ENCODE measurements at regions not wholly inside any gene's neighbourhood (a gene's known extent, or its start where the extent isn't known, plus 50 kb on each side); places are given as distances from the start of the nearest gene placed in this dataset.

DNA sequence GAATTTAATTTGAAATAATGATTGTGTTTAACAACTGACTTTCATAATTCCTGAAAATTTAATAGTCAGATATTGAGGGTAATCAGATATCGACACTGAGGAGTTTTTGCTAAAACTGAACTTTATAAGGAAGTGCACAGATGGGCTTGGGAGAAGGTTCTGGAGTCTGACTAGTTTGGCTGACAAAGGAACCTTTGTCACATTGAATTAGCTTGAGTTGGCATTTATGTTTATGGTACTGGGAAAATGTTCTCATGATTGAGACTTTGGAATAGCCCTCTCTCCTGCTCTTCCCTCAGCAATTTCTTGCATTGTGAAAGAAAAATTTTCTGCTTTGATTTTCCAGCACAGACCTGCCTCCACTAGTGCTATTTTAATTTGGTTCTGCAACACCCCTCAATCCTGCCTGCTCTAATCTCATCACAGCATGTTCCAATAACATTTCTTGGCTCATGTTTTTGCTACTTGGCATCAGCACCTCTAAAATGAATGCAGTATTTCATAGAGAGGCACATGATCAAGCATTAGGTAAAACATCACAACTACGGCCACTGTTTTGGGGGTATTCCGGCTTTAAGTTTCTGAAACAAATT is 133.9 kb upstream of the FSHR start:
- peaks cover 0 to 22% (median 3%) of the 10 kb centered on the region in 5 donors for H3K9me3 Mint-ChIP-seq
- no peak for DNase-seq
- Histone ChIP-seq H3K9me3 (ENCODE audit: low read length) (no peaks in the 10 kb centered on the region), H3K27ac (ENCODE audit: low read depth, low read length) (no peak overlapping the region), H3K4me1 (ENCODE audit: insufficient read depth, low read length) (no peaks in the 10 kb centered on the region), H3K27me3 (ENCODE audit: insufficient read depth, low read length, poor library complexity, severe bottlenecking) (no peaks in the 10 kb centered on the region), H3K36me3 (ENCODE audit: insufficient read depth, low read length) (no peaks in the 10 kb centered on the region), H3K4me3 (ENCODE audit: low read length) (no peak overlapping the region)
- ChIA-PET POLR2A (no interaction called here), CTCF (no interaction called here)
- peaks cover 0 to 1% of the 10 kb centered on the region in 2 donors for H3K27me3 Mint-ChIP-seq
- H3K4me1 Mint-ChIP-seq: no peaks in the 10 kb centered on the region
- no peak overlapping the region for H3K27ac Mint-ChIP-seq
- H3K36me3 Mint-ChIP-seq: no peaks in the 10 kb centered on the region
- H3K4me3 Mint-ChIP-seq: no peak overlapping the region

DNA sequence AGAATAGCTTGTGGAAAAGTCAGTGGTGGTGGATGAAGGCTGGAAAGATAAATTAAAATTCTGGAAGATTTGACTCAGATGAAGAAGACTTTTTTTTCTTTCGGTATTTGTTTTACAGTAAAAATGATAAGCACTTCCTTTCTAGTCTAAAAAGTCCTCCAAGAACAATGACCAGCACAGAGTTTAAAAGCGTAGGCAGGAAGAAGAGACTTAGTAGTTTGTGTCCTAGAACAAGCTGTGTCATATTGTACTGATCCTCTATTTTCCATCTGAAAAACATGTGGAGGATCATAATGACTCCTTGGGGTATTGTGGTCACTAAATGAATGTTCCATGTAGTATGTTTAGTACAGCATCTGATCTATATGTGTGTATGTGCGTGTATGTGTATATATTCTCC is 132.4 kb upstream of the FSHR start:
- Mint-ChIP-seq H3K9me3 (peaks cover 0 to 15% (median 5%) of the 10 kb centered on the region in 5 donors), H3K27ac (no peak overlapping the region), H3K4me3 (no peak overlapping the region), H3K27me3 (no peaks in the 10 kb centered on the region), H3K36me3 (no peaks in the 10 kb centered on the region), H3K4me1 (no peaks in the 10 kb centered on the region)
- Histone ChIP-seq H3K27ac (ENCODE audit: low read depth, low read length) (no peak overlapping the region), H3K4me3 (ENCODE audit: low read length) (no peak overlapping the region), H3K36me3 (ENCODE audit: insufficient read depth, low read length) (no peaks in the 10 kb centered on the region), H3K9me3 (ENCODE audit: low read length) (no peaks in the 10 kb centered on the region), H3K4me1 (ENCODE audit: insufficient read depth, low read length) (no peaks in the 10 kb centered on the region), H3K27me3 (ENCODE audit: insufficient read depth, low read length, poor library complexity, severe bottlenecking) (no peaks in the 10 kb centered on the region)
- POLR2A ChIA-PET: no interaction called here
- DNase-seq: no peak
- CTCF ChIA-PET: no interaction called here

DNA sequence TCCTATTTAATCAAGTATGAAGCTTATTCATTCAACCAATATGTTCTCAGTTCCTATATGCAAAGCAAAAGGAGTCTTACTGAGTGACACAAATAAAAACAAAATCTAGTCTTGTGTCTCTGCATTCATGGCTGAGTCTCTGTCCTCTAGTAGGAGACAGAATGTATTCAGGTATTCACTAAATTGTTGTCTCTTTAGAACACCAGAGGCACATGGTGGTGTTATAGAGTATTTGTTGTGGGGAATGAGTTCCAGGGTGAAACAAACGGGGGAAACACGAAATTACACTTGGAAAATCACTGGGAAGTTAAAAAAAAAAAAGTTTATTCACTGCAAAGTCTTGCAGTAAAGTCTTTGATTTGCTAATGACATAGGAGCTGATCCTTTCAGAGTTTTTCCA is 131.7 kb upstream of the FSHR start:
- Histone ChIP-seq H3K36me3 (ENCODE audit: insufficient read depth, low read length) (no peaks in the 10 kb centered on the region), H3K4me1 (ENCODE audit: insufficient read depth, low read length) (no peaks in the 10 kb centered on the region), H3K27ac (ENCODE audit: low read depth, low read length) (no peak overlapping the region), H3K4me3 (ENCODE audit: low read length) (no peak overlapping the region), H3K27me3 (ENCODE audit: insufficient read depth, low read length, poor library complexity, severe bottlenecking) (no peaks in the 10 kb centered on the region), H3K9me3 (ENCODE audit: low read length) (no peaks in the 10 kb centered on the region)
- Mint-ChIP-seq H3K9me3 (peaks cover 0 to 16% (median 4%) of the 10 kb centered on the region in 5 donors), H3K27ac (no peak overlapping the region), H3K27me3 (no peaks in the 10 kb centered on the region), H3K4me3 (no peak overlapping the region), H3K36me3 (no peaks in the 10 kb centered on the region), H3K4me1 (no peaks in the 10 kb centered on the region)
- ChIA-PET POLR2A (no interaction called here), CTCF (no interaction called here)
- DNase-seq: no peak

DNA sequence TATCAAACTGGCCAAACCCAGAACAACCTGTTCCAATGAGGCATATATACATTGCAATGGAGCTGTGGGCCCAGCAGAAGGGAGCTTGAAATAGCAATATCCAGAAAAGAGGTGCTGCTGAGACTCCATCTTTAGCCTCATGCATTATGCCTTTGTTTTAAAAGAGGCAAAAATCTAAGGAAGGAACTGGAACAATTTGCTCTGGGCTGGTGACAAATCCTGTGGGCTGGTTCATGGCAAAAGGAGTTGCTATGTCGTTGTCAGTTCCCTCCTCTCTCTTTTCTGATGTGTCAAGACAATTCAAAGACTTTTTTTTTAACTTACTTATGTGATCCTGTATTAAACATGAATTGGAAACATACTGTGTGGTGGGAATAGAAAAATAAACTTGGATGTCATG is 124.2 kb upstream of the FSHR start:
- no peaks in the 10 kb centered on the region for H3K9me3 ChIP-seq (ENCODE audit: low read length)
- H3K27ac ChIP-seq (ENCODE audit: low read depth, low read length): no peak overlapping the region
- Mint-ChIP-seq H3K4me1 (no peaks in the 10 kb centered on the region), H3K27ac (no peak overlapping the region), H3K27me3 (no peaks in the 10 kb centered on the region), H3K4me3 (no peak overlapping the region), H3K36me3 (no peaks in the 10 kb centered on the region), H3K9me3 (peaks cover 2 to 16% (median 11%) of the 10 kb centered on the region in 5 donors)
- ChIA-PET POLR2A (no interaction called here), CTCF (no interaction called here)
- no peak for DNase-seq
- H3K4me3 ChIP-seq (ENCODE audit: low read length): no peak overlapping the region
- H3K27me3 ChIP-seq (ENCODE audit: insufficient read depth, low read length, poor library complexity, severe bottlenecking): no peaks in the 10 kb centered on the region
- H3K4me1 ChIP-seq (ENCODE audit: insufficient read depth, low read length): no peaks in the 10 kb centered on the region
- H3K36me3 ChIP-seq (ENCODE audit: insufficient read depth, low read length): no peaks in the 10 kb centered on the region

DNA sequence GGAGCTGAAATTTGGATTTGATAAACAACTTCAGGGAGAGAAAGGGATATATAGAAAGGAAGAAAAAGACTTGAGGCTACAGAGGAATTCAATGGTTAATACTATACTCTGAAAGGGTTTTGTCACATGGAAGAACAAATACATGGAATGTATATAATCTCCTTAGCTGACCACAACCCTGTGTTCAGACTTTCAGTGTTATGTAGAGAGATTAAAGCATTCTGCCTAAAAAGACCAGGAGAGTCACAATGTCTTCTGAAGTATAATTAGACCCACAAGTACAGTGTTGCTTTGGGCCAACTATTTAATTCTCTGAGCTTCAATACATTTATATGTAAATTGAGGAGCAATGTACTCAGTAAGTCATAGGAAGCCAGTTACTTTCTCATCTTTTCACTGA is 123.8 kb upstream of the FSHR start:
- no peak for DNase-seq
- H3K36me3 Mint-ChIP-seq: no peaks in the 10 kb centered on the region
- Histone ChIP-seq H3K27me3 (ENCODE audit: insufficient read depth, low read length, poor library complexity, severe bottlenecking) (no peaks in the 10 kb centered on the region), H3K4me3 (ENCODE audit: low read length) (no peak overlapping the region), H3K9me3 (ENCODE audit: low read length) (no peaks in the 10 kb centered on the region), H3K4me1 (ENCODE audit: insufficient read depth, low read length) (no peaks in the 10 kb centered on the region), H3K27ac (ENCODE audit: low read depth, low read length) (no peak overlapping the region), H3K36me3 (ENCODE audit: insufficient read depth, low read length) (no peaks in the 10 kb centered on the region)
- no peak overlapping the region for H3K4me3 Mint-ChIP-seq
- CTCF ChIA-PET: no interaction called here
- no peaks in the 10 kb centered on the region for H3K4me1 Mint-ChIP-seq
- POLR2A ChIA-PET: no interaction called here
- no peaks in the 10 kb centered on the region for H3K27me3 Mint-ChIP-seq
- no peak overlapping the region for H3K27ac Mint-ChIP-seq
- peaks cover 2 to 19% (median 11%) of the 10 kb centered on the region in 5 donors for H3K9me3 Mint-ChIP-seq

DNA sequence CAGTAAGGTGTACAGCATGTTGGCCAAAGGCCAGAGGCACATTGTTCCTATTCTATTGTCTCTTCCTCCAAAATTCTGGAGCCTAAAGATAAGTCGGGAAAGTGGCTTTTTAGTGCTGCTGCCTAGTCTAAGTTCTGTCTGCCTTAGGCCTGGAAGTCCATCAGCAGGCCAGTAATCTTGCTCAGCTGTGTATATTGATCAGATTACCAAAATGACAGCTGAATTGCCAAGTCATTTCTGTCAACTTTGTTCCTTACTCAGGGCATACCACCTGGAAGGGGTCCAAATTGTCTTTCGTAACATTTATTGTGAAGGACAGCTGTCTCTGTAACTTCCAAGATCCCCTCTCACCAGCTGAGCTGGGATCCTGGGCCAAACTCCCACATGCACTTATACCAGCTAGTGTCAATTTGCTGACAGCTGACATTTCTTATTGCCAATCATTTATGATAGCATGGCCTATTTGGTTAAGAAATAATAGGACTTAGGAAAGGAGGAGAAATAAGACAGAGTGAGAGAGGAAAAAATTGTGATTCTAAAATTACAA is 116.8 kb upstream of the FSHR start:
- Mint-ChIP-seq H3K36me3 (no peaks in the 10 kb centered on the region), H3K27ac (no peak overlapping the region), H3K9me3 (peaks cover 3 to 11% (median 7%) of the 10 kb centered on the region in 5 donors), H3K4me1 (no peaks in the 10 kb centered on the region), H3K27me3 (no peaks in the 10 kb centered on the region), H3K4me3 (no peak overlapping the region)
- H3K4me3 ChIP-seq (ENCODE audit: low read length): no peak overlapping the region
- POLR2A ChIA-PET: no interaction called here
- DNase-seq: no peak
- H3K27ac ChIP-seq (ENCODE audit: low read depth, low read length): no peak overlapping the region
- CTCF ChIA-PET: no interaction called here
- H3K36me3 ChIP-seq (ENCODE audit: insufficient read depth, low read length): no peaks in the 10 kb centered on the region
- H3K27me3 ChIP-seq (ENCODE audit: insufficient read depth, low read length, poor library complexity, severe bottlenecking): no peaks in the 10 kb centered on the region
- no peaks in the 10 kb centered on the region for H3K9me3 ChIP-seq (ENCODE audit: low read length)
- no peaks in the 10 kb centered on the region for H3K4me1 ChIP-seq (ENCODE audit: insufficient read depth, low read length)

DNA sequence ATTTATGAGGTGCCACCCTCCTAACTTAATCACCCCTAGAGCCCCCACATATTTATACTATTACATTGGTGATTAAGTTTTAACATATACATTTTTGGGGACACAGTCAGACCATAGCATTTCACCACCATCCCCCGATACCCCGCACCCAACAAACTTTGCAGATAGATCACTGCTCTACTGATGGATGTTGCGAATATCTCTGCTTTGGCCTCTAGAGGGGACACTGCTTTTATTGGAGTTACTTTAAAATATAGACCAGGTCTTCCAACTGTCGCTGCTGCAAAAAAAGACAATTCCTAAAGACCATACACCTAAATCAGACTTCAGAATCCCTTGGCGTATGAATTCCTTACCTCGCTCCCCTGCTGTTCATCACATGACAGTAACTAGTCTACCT is 115.8 kb upstream of the FSHR start:
- no peaks in the 10 kb centered on the region for H3K27me3 Mint-ChIP-seq
- ChIA-PET POLR2A (no interaction called here), CTCF (no interaction called here)

DNA sequence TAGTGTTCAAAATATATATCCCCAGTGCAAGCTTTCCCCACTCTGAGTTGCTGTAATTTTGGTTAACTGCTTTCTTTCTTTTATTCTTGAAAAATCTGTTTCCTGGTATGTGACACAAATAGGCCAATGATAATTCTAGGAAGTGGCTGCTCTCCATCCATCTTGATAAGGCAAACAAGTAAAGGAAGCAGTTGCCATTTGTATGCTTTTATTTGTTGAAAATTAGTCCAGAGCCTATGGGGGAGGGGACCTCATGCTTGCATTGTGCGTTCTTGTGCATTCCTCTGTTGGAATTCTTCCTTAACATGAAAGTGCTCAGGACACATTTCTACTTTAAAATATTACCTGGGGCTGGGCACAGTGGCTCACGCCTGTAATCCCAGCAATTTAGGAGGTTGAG is 111.2 kb upstream of the FSHR start:
- no peaks in the 10 kb centered on the region for H3K27me3 ChIP-seq (ENCODE audit: insufficient read depth, low read length, poor library complexity, severe bottlenecking)
- POLR2A ChIA-PET: no interaction called here
- H3K36me3 Mint-ChIP-seq: no peaks in the 10 kb centered on the region
- H3K27me3 Mint-ChIP-seq: no peaks in the 10 kb centered on the region
- DNase-seq: no peak
- H3K36me3 ChIP-seq (ENCODE audit: insufficient read depth, low read length): no peaks in the 10 kb centered on the region
- no peaks in the 10 kb centered on the region for H3K9me3 ChIP-seq (ENCODE audit: low read length)
- H3K4me1 ChIP-seq (ENCODE audit: insufficient read depth, low read length): no peaks in the 10 kb centered on the region
- H3K4me1 Mint-ChIP-seq: no peaks in the 10 kb centered on the region
- H3K4me3 Mint-ChIP-seq: no peak overlapping the region
- no peak overlapping the region for H3K4me3 ChIP-seq (ENCODE audit: low read length)
- H3K27ac Mint-ChIP-seq: no peak overlapping the region
- peaks cover 2 to 20% (median 6%) of the 10 kb centered on the region in 5 donors for H3K9me3 Mint-ChIP-seq
- CTCF ChIA-PET: no interaction called here
- no peak overlapping the region for H3K27ac ChIP-seq (ENCODE audit: low read depth, low read length)

More for the DNA sequence above, 115.8 kb upstream of the FSHR start:
- no peaks in the 10 kb centered on the region for H3K4me1 Mint-ChIP-seq
- peaks cover 4 to 11% (median 7%) of the 10 kb centered on the region in 5 donors for H3K9me3 Mint-ChIP-seq
- no peak overlapping the region for H3K27ac Mint-ChIP-seq
- no peaks in the 10 kb centered on the region for H3K27me3 ChIP-seq (ENCODE audit: insufficient read depth, low read length, poor library complexity, severe bottlenecking)
- H3K4me3 ChIP-seq (ENCODE audit: low read length): no peak overlapping the region
- H3K4me3 Mint-ChIP-seq: no peak overlapping the region
- no peaks in the 10 kb centered on the region for H3K9me3 ChIP-seq (ENCODE audit: low read length)
- no peaks in the 10 kb centered on the region for H3K36me3 Mint-ChIP-seq
- no peak for DNase-seq
- no peaks in the 10 kb centered on the region for H3K4me1 ChIP-seq (ENCODE audit: insufficient read depth, low read length)
- no peak overlapping the region for H3K27ac ChIP-seq (ENCODE audit: low read depth, low read length)
- H3K36me3 ChIP-seq (ENCODE audit: insufficient read depth, low read length): no peaks in the 10 kb centered on the region
